Ishikawa (cell line): ENCODE measurements at regions not wholly inside any gene's neighbourhood (a gene's known extent, or its start where the extent isn't known, plus 50 kb on each side); places are given as distances from the start of the nearest gene placed in this dataset.

ENCODE experiments used
- CEBPB ChIP-seq: IDR thresholded peaks from 2 replicates; pipeline ENCODE4 v1.6.1; 2012
- CREB1 ChIP-seq: IDR thresholded peaks from 2 replicates; pipeline ENCODE4 v1.6.1; 2012; ENCODE audit warnings: low read depth
- EGR1 ChIP-seq: IDR thresholded peaks from 2 replicates; pipeline ENCODE4 v1.6.1; 2012
- EP300 ChIP-seq: IDR thresholded peaks from 2 replicates; pipeline ENCODE4 v1.6.1; 2012; ENCODE audit warnings: borderline replicate concordance
- FOXM1 ChIP-seq: IDR thresholded peaks from 2 replicates; pipeline ENCODE4 v1.6.1; 2012; ENCODE audit warnings: low read depth, borderline replicate concordance
- MAX ChIP-seq: IDR thresholded peaks from 2 replicates; pipeline ENCODE4 v1.6.1; 2012
- NFIC ChIP-seq: IDR thresholded peaks from 2 replicates; pipeline ENCODE4 v1.6.1; 2012
- RAD21 ChIP-seq: IDR thresholded peaks from 2 replicates; pipeline ENCODE4 v1.6.1; 2012; ENCODE audit warnings: low read depth
- TAF1 ChIP-seq: IDR thresholded peaks from 2 replicates; pipeline ENCODE4 v1.6.1; 2012; ENCODE audit warnings: low read depth, mild to moderate bottlenecking
- TCF12 ChIP-seq: IDR thresholded peaks from 2 replicates; pipeline ENCODE4 v1.6.1; 2012; ENCODE audit warnings: low read depth
- TEAD4 ChIP-seq: IDR thresholded peaks from 2 replicates; pipeline ENCODE4 v1.6.1; 2012
- USF1 ChIP-seq: IDR thresholded peaks from 2 replicates; pipeline ENCODE4 v1.6.1; 2012
- YY1 ChIP-seq: IDR thresholded peaks from 2 replicates; pipeline ENCODE4 v1.6.1; 2012; ENCODE audit warnings: low read depth
- ZBTB7A ChIP-seq: IDR thresholded peaks from 2 replicates; pipeline ENCODE4 v1.6.1; 2012; ENCODE audit warnings: low read depth
- TF ChIP-seq, protein P1 (sequence below): IDR thresholded peaks from 2 replicates; pipeline ENCODE4 v1.6.1; 2012; ENCODE audit warnings: low read depth, mild to moderate bottlenecking

- TF ChIP-seq FOXM1, result no peak
These were observed 650.0 kb downstream of the DIAPH3 start for GRCh38 chr13:59513686-59514085.

- TF ChIP-seq NFIC (no peak), RAD21 (no peak), CEBPB (no peak), CREB1 (no peak), USF1 (no peak), YY1 (no peak), FOXM1 (no peak), EP300 (no peak), MAX (no peak)
These were observed 649.4 kb downstream of the DIAPH3 start for GRCh38 chr13:59514316-59514715.

- TF ChIP-seq TEAD4 (no peak), TAF1 (no peak), RAD21 (no peak), FOXM1 (no peak), MAX (no peak), USF1 (no peak), CEBPB (no peak), CREB1 (no peak), TCF12 (no peak), EGR1 (no peak), EP300 (no peak), NFIC (no peak), ZBTB7A (no peak), YY1 (no peak)
- TF ChIP-seq, protein P1, sequence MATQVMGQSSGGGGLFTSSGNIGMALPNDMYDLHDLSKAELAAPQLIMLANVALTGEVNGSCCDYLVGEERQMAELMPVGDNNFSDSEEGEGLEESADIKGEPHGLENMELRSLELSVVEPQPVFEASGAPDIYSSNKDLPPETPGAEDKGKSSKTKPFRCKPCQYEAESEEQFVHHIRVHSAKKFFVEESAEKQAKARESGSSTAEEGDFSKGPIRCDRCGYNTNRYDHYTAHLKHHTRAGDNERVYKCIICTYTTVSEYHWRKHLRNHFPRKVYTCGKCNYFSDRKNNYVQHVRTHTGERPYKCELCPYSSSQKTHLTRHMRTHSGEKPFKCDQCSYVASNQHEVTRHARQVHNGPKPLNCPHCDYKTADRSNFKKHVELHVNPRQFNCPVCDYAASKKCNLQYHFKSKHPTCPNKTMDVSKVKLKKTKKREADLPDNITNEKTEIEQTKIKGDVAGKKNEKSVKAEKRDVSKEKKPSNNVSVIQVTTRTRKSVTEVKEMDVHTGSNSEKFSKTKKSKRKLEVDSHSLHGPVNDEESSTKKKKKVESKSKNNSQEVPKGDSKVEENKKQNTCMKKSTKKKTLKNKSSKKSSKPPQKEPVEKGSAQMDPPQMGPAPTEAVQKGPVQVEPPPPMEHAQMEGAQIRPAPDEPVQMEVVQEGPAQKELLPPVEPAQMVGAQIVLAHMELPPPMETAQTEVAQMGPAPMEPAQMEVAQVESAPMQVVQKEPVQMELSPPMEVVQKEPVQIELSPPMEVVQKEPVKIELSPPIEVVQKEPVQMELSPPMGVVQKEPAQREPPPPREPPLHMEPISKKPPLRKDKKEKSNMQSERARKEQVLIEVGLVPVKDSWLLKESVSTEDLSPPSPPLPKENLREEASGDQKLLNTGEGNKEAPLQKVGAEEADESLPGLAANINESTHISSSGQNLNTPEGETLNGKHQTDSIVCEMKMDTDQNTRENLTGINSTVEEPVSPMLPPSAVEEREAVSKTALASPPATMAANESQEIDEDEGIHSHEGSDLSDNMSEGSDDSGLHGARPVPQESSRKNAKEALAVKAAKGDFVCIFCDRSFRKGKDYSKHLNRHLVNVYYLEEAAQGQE, result no peak
These were observed 643.9 kb downstream of the DIAPH3 start for GRCh38 chr13:59519819-59520218.

DNA sequence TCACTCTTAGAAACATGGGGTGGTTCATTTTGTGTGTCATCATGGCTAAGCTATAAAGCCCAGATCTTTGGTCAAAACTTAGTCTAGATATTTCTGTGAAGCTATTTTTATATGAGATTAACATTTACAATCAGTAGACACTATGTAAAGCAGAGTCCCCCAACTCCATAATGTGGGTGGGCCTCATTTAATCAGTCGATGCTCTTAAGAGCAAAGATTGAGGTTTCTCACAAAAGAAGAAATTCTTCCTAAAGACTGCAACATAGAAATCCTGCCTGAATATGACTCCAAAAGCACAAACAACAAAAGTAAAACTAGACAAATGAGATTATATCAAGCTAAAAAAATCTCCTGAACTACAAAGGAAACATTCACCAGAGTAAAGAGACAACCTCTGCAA, 642.2 kb downstream of the DIAPH3 start:
- no peak for TF ChIP-seq MAX
- no peak for TF ChIP-seq CREB1
- no peak for TF ChIP-seq ZBTB7A
- no peak for TF ChIP-seq YY1
- no peak for TF ChIP-seq FOXM1
- no peak for TF ChIP-seq TAF1
- TF ChIP-seq EP300, result no peak
- no peak for TF ChIP-seq NFIC
- no peak for TF ChIP-seq CEBPB
- TF ChIP-seq, protein P1, result no peak
- no peak for TF ChIP-seq USF1
- TF ChIP-seq TEAD4, result no peak
- no peak for TF ChIP-seq RAD21
- TF ChIP-seq EGR1, result no peak
- TF ChIP-seq TCF12, result no peak

GRCh38 chr13:59522652-59523051, 641.1 kb downstream of the DIAPH3 start:
- TF ChIP-seq NFIC (no peak), MAX (no peak), CREB1 (no peak), RAD21 (no peak), EGR1 (no peak), EP300 (no peak), TCF12 (no peak), FOXM1 (no peak), ZBTB7A (no peak), CEBPB (no peak), YY1 (no peak), USF1 (no peak), TAF1 (no peak), TEAD4 (no peak)
- TF ChIP-seq, protein P1, result no peak
